GM04504 (cell line): ENCODE measurements at regions not wholly inside any gene's neighbourhood (a gene's known extent, or its start where the extent isn't known, plus 50 kb on each side); places are given as distances from the start of the nearest gene placed in this dataset.
"Not testable (repeated sequence)": the region's sequence is repeated elsewhere in the genome, so short reads cannot be mapped to it uniquely, and the experiment has no call there.

Source experiments
- DNase-seq: peaks from one replicate; pipeline ENCODE4 v3.0.0-alpha.2; 2012; ENCODE audit warnings: low read depth

GRCh38 chr7:43044511-43044910, 67.9 kb upstream of the HECW1 start:
- DNase-seq: no peak

DNA sequence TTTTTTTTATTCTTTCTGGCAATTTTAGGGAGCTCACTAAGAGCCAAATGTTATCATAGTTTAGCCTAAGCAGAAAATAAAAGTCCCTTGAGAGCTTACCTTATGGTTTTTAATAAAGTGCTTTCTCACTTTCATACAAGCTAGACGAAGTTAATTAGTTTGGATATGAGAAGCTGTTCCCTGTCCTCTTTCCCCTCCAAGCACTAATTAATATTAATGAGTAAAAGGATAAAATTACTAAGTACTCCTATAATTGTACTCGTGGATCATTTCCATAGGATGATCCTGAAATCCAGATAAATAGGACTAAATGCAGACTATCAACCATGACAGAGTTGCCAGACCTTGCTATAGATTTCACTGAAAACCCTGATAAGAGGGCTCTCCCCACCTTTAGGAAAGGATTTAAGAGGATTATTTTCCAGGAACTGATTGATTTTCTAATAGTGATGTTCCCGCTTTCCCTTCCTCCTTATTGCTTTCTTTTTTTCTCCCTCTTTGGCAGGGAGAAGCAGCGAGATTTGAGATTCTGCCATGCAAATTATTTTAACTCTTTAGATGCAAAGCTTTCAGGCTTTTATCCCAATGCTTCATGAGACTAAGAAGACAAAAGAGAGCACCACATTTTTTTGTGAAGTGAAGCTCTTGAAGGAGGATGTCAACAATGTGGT, 58.3 kb upstream of the HECW1 start:
- DNase-seq: no peak

GRCh38 chr7:43057141-43057540, 55.3 kb upstream of the HECW1 start:
- no peak for DNase-seq

- no peak for DNase-seq
Observed at GRCh38 chr7:43058271-43059066, 54.0 kb upstream of the HECW1 start.

GRCh38 chr7:43059067-43059600, 53.3 kb upstream of the HECW1 start:
- DNase-seq: not testable (repeated sequence)
